HepG2 (cell line): ENCODE measurements at regions not wholly inside any gene's neighbourhood (a gene's known extent, or its start where the extent isn't known, plus 50 kb on each side); places are given as distances from the start of the nearest gene placed in this dataset.

Experiments
- ATAC-seq: fragments of 200-7000 bp; cut with Tn5 transposase; 3 replicates; pipeline ENCODE4 v1.9.1; 2020; ENCODE audit warnings: mild to moderate bottlenecking, moderate library complexity
- BruUV-seq: library from RNA; stranded (reverse); fragments of 400-500 nt; replicated peaks from 2 replicates; lab custom pipeline; 2021; lab: Mats Ljungman, UMichigan
- CTCF ChIA-PET: fragments of 300-600 bp; formaldehyde crosslinking; extraction: SDS; loops from one replicate; lab custom pipeline; 2021; ENCODE audit warnings: low total read pairs, inconsistent platforms, low intra/inter-chr PET ratio; lab: Yijun Ruan, JAX
- POLR2A ChIA-PET: fragments of 350-600 bp; sonication (Branson Sonifier 250); formaldehyde crosslinking; loops from one replicate; lab custom pipeline; 2020; ENCODE audit warnings: antibody characterized with exemption, inconsistent platforms; lab: Yijun Ruan, JAX
- DNase-seq: peaks from one replicate; pipeline ENCODE4 v3.0.0-alpha.2; 2015; ENCODE audit warnings: low spot score
- FAIRE-seq: peaks from 3 replicates; lab custom pipeline; 2011; peaks lifted over from hg19 to GRCh38; lab: Jason Lieb, UNC
- H2AFZ ChIP-seq: one replicate; pipeline ENCODE4 v1.6.1; 2011; ENCODE audit warnings: low read length, inconsistent platforms
- H3K27ac ChIP-seq: fragments of 300-600 bp; 3 replicates; pipeline ENCODE4 v1.8.0; 2011; ENCODE audit warnings: mixed run types, mild to moderate bottlenecking, mixed read lengths, low read length, inconsistent platforms; ENCODE audit not compliant: insufficient read depth; ENCODE audit errors: extremely low read length
- H3K27me3 ChIP-seq, 2 experiments: fragments of 200-600 bp in 1 of 2; 2 replicates in 1 of 2; 3 replicates in 1 of 2; pipeline versions ENCODE4 v1.6.0 to v1.8.0; 2011; ENCODE audit warnings: low read length in 2 of 2, mild to moderate bottlenecking in 2 of 2, moderate library complexity in 2 of 2, inconsistent platforms in 1 of 2; ENCODE audit not compliant: insufficient read depth in 2 of 2, control insufficient read depth in 1 of 2
- H3K36me3 ChIP-seq, 2 experiments: fragments of 200-600 bp in 1 of 2; replicated peaks in 1 of 2; 2 replicates in 1 of 2; 3 replicates in 1 of 2; pipeline versions ENCODE4 v1.5.1 to v1.8.0; 2011; ENCODE audit warnings: low read length in 2 of 2, inconsistent platforms in 1 of 2; ENCODE audit not compliant: insufficient read depth in 2 of 2, control insufficient read depth in 1 of 2
- H3K4me1 ChIP-seq: 2 replicates; pipeline ENCODE4 v1.5.1; 2012; ENCODE audit warnings: low read length, inconsistent platforms; ENCODE audit not compliant: insufficient read depth
- H3K4me2 ChIP-seq: 2 replicates; pipeline ENCODE4 v1.6.0; 2011; ENCODE audit warnings: low read depth, low read length, inconsistent platforms
- H3K4me3 ChIP-seq, 3 experiments: fragments of 200-600 bp in 1 of 3; sonication (generic), shearing (Covaris generic) in 1 of 3; replicated peaks in 1 of 3; 2 replicates each; pipeline ENCODE4 v1.5.1; 2011 to 2016; ENCODE audit warnings: low read length in 3 of 3, inconsistent platforms in 2 of 3, low read depth in 2 of 3, mild to moderate bottlenecking in 2 of 3, control low read depth in 1 of 3, mixed read lengths in 1 of 3; ENCODE audit not compliant: insufficient read depth in 1 of 3
- H3K79me2 ChIP-seq: one replicate; pipeline ENCODE4 v1.6.1; 2011; ENCODE audit warnings: low read length, inconsistent platforms; ENCODE audit not compliant: insufficient read depth
- H3K9ac ChIP-seq: 2 replicates; pipeline ENCODE4 v1.6.0; 2011; ENCODE audit warnings: mild to moderate bottlenecking, low read depth, low read length, inconsistent platforms; ENCODE audit not compliant: insufficient read depth
- H3K9me3 ChIP-seq: 2 replicates; pipeline ENCODE4 v1.5.1; 2012; ENCODE audit warnings: mild to moderate bottlenecking, low read length
- H4K20me1 ChIP-seq: 2 replicates; pipeline ENCODE4 v1.6.0; 2011; ENCODE audit warnings: inconsistent platforms, mild to moderate bottlenecking, low read length, moderate library complexity; ENCODE audit not compliant: insufficient read depth
- AGO2 ChIP-seq: fragments of 200-400 bp; formaldehyde crosslinking; optimal IDR thresholded peaks from 2 replicates; pipeline ENCODE3; 2017; ENCODE audit warnings: mild to moderate bottlenecking, low read depth, low read length, moderate library complexity
- HDAC1 ChIP-seq: sonication (generic); formaldehyde crosslinking; IDR thresholded peaks from 2 replicates; pipeline ENCODE4 v1.5.1; 2020; ENCODE audit warnings: mild to moderate bottlenecking, missing genetic modification reagents
- HDAC2 ChIP-seq: sonication (generic); formaldehyde crosslinking; IDR thresholded peaks from 2 replicates; pipeline ENCODE4 v1.4.0; 2020; ENCODE audit warnings: missing genetic modification reagents
- KDM5A ChIP-seq: fragments of 200-600 bp; sonication (generic); IDR thresholded peaks from 2 replicates; pipeline ENCODE4 v1.7.0; 2018; ENCODE audit warnings: antibody characterized with exemption, mild to moderate bottlenecking, low read length, borderline replicate concordance
- NFKB2 ChIP-seq: sonication (generic); formaldehyde crosslinking; IDR thresholded peaks from 2 replicates; pipeline ENCODE4 v1.4.0; 2020; ENCODE audit warnings: missing genetic modification reagents, borderline replicate concordance
- NONO ChIP-seq, 2 experiments: fragments of 450-650 bp in 1 of 2; sonication (generic) in 1 of 2; formaldehyde crosslinking in 1 of 2; IDR thresholded peaks in 1 of 2; conservative IDR thresholded peaks in 1 of 2; 2 replicates each; pipeline versions ENCODE4 v1.6.1 to v1.8.0; 2017 to 2022; ENCODE audit warnings: mild to moderate bottlenecking in 1 of 2, missing genetic modification reagents in 1 of 2, moderate library complexity in 1 of 2
- PAF1 ChIP-seq: IDR thresholded peaks from 2 replicates; pipeline ENCODE4 v1.6.1; 2016; ENCODE audit warnings: missing genetic modification reagents, missing compliant biosample characterization
- SNAI1 ChIP-seq: sonication (generic); formaldehyde crosslinking; IDR thresholded peaks from 2 replicates; pipeline ENCODE4 v1.5.0; 2020; ENCODE audit warnings: mild to moderate bottlenecking, missing genetic modification reagents, borderline replicate concordance
- TRAFD1 ChIP-seq: sonication (generic); formaldehyde crosslinking; IDR thresholded peaks from 2 replicates; pipeline ENCODE4 v1.5.1; 2020; ENCODE audit warnings: missing genetic modification reagents, mild to moderate bottlenecking, borderline replicate concordance
- USF2 ChIP-seq, 2 experiments: sonication (generic) in 1 of 2; formaldehyde crosslinking in 1 of 2; IDR thresholded peaks; 2 replicates each; pipeline versions ENCODE4 v1.5.1 to v1.6.1; 2011 to 2020; ENCODE audit warnings: borderline replicate concordance in 1 of 2, low read depth in 1 of 2, low read length in 1 of 2, mild to moderate bottlenecking in 1 of 2, missing genetic modification reagents in 1 of 2, moderate library complexity in 1 of 2
- ZBTB20 ChIP-seq: sonication (generic); formaldehyde crosslinking; IDR thresholded peaks from 2 replicates; pipeline ENCODE4 v1.8.1; 2023; ENCODE audit warnings: missing genetic modification reagents, low read depth, mild to moderate bottlenecking, borderline replicate concordance
- ZNF24 ChIP-seq: fragments of 450-650 bp; IDR thresholded peaks from 2 replicates; pipeline ENCODE4 v1.6.1; 2017; ENCODE audit warnings: antibody characterized with exemption, mild to moderate bottlenecking
- ZNF543 ChIP-seq: sonication (generic); formaldehyde crosslinking; IDR thresholded peaks from 2 replicates; pipeline ENCODE4 v1.4.0; 2020; ENCODE audit warnings: mild to moderate bottlenecking, missing genetic modification reagents
- ZNF556 ChIP-seq: sonication (generic); formaldehyde crosslinking; IDR thresholded peaks from 2 replicates; pipeline ENCODE4 v1.4.0; 2020; ENCODE audit warnings: mild to moderate bottlenecking, missing genetic modification reagents, borderline replicate concordance
- ZSCAN31 ChIP-seq: sonication (generic); formaldehyde crosslinking; IDR thresholded peaks from 2 replicates; pipeline ENCODE4 v1.5.0; 2020; ENCODE audit warnings: low read depth, mild to moderate bottlenecking, missing genetic modification reagents
- WGBS: methylation state at CpG from one replicate; pipeline ENCODE4 v1.1.6; 2017; ENCODE audit warnings: low lambda C conversion rate; 5-methylcytosine and 5-hydroxymethylcytosine counted together
- in situ Hi-C: cut with HindIII; loops from 2 replicates; pipeline ENCODE4 v1.10.0; 2017; ENCODE audit warnings: low pct_unique_long_range_greater_than_20kb; ENCODE audit not compliant: extremely low pct_ligation_motif_present
- intact Hi-C: fragments of 100-400 bp; cut with micrococcal nuclease; formaldehyde crosslinking; loops from one replicate; pipeline ENCODE4 v1.10.0; 2022; ENCODE audit not compliant: unreplicated experiment
- TF ChIP-seq, protein P1 (sequence below): sonication (generic); formaldehyde crosslinking; IDR thresholded peaks from 2 replicates; pipeline ENCODE4 v1.5.0; 2020; ENCODE audit warnings: mild to moderate bottlenecking, low read depth, missing genetic modification reagents, borderline replicate concordance
- TF ChIP-seq, protein P2 (sequence below): sonication (generic); formaldehyde crosslinking; IDR thresholded peaks from 2 replicates; pipeline ENCODE4 v1.4.0; 2020; ENCODE audit warnings: missing genetic modification reagents

- intact Hi-C loops: no loop called here
- BruUV-seq: no TSS peak
- DNase-seq (no peak), ATAC-seq (no peak), FAIRE-seq (no peak)
- ChIA-PET POLR2A (no interaction called here), CTCF (no interaction called here)
- H3K9me3 ChIP-seq: 0 out of 2 replicates have a peak, but pooled peaks cover 7% of the 10 kb centered on the region
- H3K4me3 ChIP-seq: no peak overlapping the region
- no peak overlapping the region for H2AFZ ChIP-seq
- in situ Hi-C loops: no loop called here
- H3K27ac ChIP-seq: no peak overlapping the region
- H3K27me3 ChIP-seq: peaks cover 0 to 6% of the 10 kb centered on the region in 2 experiments; a peak in 2 of 5 replicates
- H4K20me1 ChIP-seq: no peaks in the 10 kb centered on the region
- H3K36me3 ChIP-seq: no peaks in the 10 kb centered on the region
- no peak overlapping the region for H3K9ac ChIP-seq
- WGBS: 1% methylated on average over 4 of the region's 4 CpGs
- H3K4me1 ChIP-seq: no peaks in the 10 kb centered on the region
- no peaks in the 10 kb centered on the region for H3K79me2 ChIP-seq
- no peak overlapping the region for H3K4me2 ChIP-seq
- TF ChIP-seq, protein P1, sequence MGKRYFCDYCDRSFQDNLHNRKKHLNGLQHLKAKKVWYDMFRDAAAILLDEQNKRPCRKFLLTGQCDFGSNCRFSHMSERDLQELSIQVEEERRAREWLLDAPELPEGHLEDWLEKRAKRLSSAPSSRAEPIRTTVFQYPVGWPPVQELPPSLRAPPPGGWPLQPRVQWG (CRISPR knock-in tag): no peak
- TF ChIP-seq HDAC2: no peak
- no peak for TF ChIP-seq KDM5A
- no peak for TF ChIP-seq PAF1
- no peak for TF ChIP-seq ZNF543 (CRISPR knock-in tag)
- TF ChIP-seq NONO (IDR thresholded peaks at IDR 0.05): no peak
- no peak for TF ChIP-seq NONO (CRISPR knock-in tag; conservative IDR thresholded peaks at IDR 0.05)
- no peak for TF ChIP-seq HDAC1 (CRISPR knock-in tag)
- no peak for TF ChIP-seq ZNF556 (CRISPR knock-in tag)
- TF ChIP-seq ZBTB20 (CRISPR knock-in tag): no peak
- TF ChIP-seq, protein P2, sequence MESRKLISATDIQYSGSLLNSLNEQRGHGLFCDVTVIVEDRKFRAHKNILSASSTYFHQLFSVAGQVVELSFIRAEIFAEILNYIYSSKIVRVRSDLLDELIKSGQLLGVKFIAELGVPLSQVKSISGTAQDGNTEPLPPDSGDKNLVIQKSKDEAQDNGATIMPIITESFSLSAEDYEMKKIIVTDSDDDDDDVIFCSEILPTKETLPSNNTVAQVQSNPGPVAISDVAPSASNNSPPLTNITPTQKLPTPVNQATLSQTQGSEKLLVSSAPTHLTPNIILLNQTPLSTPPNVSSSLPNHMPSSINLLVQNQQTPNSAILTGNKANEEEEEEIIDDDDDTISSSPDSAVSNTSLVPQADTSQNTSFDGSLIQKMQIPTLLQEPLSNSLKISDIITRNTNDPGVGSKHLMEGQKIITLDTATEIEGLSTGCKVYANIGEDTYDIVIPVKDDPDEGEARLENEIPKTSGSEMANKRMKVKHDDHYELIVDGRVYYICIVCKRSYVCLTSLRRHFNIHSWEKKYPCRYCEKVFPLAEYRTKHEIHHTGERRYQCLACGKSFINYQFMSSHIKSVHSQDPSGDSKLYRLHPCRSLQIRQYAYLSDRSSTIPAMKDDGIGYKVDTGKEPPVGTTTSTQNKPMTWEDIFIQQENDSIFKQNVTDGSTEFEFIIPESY (CRISPR knock-in tag): no peak
- TF ChIP-seq AGO2: no peak
- TF ChIP-seq SNAI1: no peak
- TF ChIP-seq ZNF24: no peak
- no peak for TF ChIP-seq NFKB2 (CRISPR knock-in tag)
- TF ChIP-seq TRAFD1: no peak
- no peak for TF ChIP-seq ZSCAN31
- no peak for TF ChIP-seq USF2 (IDR thresholded peaks at IDR 0.05; ENCODE audit: low read depth, low read length)
- no peak for TF ChIP-seq USF2 (CRISPR knock-in tag; IDR thresholded peaks at IDR 0.05; ENCODE audit: borderline replicate concordance)
These were observed 62.6 kb upstream of the SEMA6A start for GRCh38 chr5:116637149-116637740.
